ENCODE measurements at regions not wholly inside any gene's neighbourhood (a gene's known extent, or its start where the extent isn't known, plus 50 kb on each side); places are given as distances from the start of the nearest gene placed in this dataset.

GRCh38 chr5:124262470-124262869 lies 484.0 kb downstream of the ZNF608 start:
- no peak for TF ChIP-seq POLR2A (IDR thresholded peaks at IDR 0.05)
- no peak for TF ChIP-seq CTCF (IDR thresholded peaks at IDR 0.05)

All from lower leg skin (tissue), 3 donors.